GM12891 (cell line): ENCODE measurements at regions not wholly inside any gene's neighbourhood (a gene's known extent, or its start where the extent isn't known, plus 50 kb on each side); places are given as distances from the start of the nearest gene placed in this dataset.

Source experiments
- POLR2A ChIP-seq: IDR thresholded peaks from 2 replicates; pipeline ENCODE4 v1.6.1; 2011; ENCODE audit warnings: low read depth, low read length, control low read depth
- POLR2AphosphoS5 ChIP-seq: IDR thresholded peaks from 2 replicates; pipeline ENCODE4 v1.6.1; 2011; ENCODE audit warnings: low read depth, low read length, control low read depth

- TF ChIP-seq POLR2AphosphoS5 (no peak), POLR2A (no peak)
Observed at GRCh38 chr12:125455556-125455955, 390.3 kb downstream of the AACS start.
